ENCODE measurements at regions not wholly inside any gene's neighbourhood (a gene's known extent, or its start where the extent isn't known, plus 50 kb on each side); places are given as distances from the start of the nearest gene placed in this dataset.

- TF ChIP-seq YY1 (IDR thresholded peaks at IDR 0.05; ENCODE audit: insufficient read depth, insufficient read length) = no peak
- TF ChIP-seq ZNF274 (IDR thresholded peaks at IDR 0.05; ENCODE audit: low read depth, low read length) = no peak
These were observed 479.7 kb upstream of the RGS6 start for GRCh38 chr14:71452539-71452938.
